ENCODE measurements at regions not wholly inside any gene's neighbourhood (a gene's known extent, or its start where the extent isn't known, plus 50 kb on each side); places are given as distances from the start of the nearest gene placed in this dataset.

DNA sequence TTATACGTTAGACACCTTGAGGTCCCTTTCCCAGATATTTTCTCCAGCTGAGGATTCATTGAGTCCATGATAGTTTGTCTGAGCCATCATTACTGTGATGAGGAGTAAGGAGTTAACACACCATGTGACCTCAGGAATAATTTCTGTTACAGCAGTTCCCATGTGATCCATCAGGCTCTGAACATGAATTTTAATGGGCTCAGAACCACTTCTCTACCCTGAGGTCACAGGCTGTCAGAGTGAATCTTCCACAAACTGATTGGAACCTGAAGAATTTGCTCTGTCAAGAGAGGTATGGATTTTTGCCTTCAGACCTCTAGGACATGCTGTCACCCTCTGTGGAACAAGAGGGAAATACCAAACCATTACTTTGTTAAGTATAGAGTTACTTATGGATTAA is 81.0 kb downstream of the NTMT2 start:
- TF ChIP-seq CTCF (IDR thresholded peaks at IDR 0.05) (no peak), POLR2A (IDR thresholded peaks at IDR 0.05) (no peak)
